ENCODE measurements at regions not wholly inside any gene's neighbourhood (a gene's known extent, or its start where the extent isn't known, plus 50 kb on each side); places are given as distances from the start of the nearest gene placed in this dataset.
"Not testable (repeated sequence)": the region's sequence is repeated elsewhere in the genome, so short reads cannot be mapped to it uniquely, and the experiment has no call there.

DNA sequence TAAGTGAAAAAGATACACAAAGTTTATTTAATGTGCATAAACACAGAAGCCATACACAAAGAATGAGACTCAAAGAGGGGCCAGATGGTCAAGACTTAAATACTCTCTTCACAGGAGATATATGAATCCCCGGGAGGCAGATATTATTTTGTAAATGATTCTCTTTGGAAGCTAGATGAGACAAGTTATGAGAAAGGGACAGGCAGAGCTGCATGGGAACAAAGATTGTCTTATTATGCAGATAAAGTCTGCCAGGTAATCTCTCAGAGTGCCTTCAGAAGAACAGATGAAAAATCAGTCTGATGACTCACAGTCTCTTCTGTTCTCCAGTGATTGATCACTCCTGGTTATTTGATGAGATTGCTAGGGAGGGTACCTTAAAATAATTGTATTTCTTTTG lies 89.0 kb downstream of the NAF1 start:
- no peak for DNase-seq

DNA sequence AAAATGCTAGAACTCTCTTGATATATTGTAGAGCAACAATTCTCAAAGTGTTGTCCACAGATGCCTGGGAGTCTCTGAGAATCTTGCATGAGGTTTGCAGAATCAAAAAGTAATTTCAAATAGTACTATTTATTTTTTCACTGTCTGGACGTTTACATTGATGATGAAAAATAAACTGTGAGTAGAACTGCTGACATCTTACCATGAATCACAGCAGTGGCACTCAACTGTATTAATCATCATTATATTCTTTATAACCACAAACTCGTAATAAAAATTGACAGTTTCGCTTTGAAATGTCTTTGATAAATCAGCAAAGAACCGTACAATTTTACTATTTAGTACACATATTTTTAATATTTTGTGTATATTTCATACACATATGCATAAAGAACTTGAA lies 94.5 kb downstream of the NAF1 start:
- no peak for DNase-seq

GRCh38 chr4:163071308-163071707 lies 95.4 kb downstream of the NAF1 start:
- no peak for DNase-seq

DNA sequence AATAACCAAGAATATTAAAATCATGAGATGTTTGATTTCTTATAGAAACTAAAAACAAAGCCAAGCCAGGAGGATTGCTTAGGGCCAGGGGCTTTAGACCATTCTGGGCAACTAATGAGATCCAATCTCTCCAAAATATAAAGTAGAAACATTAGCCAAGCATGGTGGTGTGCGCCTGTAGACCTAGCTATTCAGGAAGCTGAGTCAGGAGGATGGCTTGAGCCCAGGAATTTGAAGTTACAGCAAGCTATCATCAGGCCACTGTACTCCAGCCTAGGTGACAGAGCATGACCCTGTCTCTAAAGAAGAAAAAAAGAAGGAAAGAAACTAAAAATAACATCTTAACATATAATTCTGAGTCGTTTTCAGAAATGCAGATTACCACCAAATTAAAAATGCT lies 96.7 kb downstream of the NAF1 start:
- DNase-seq, result no peak

- DNase-seq, result no peak
These were observed 102.8 kb downstream of the NAF1 start for GRCh38 chr4:163063891-163064290.

- DNase-seq, result no peak
These were observed 118.2 kb downstream of the NAF1 start for GRCh38 chr4:163048447-163048846.

DNA sequence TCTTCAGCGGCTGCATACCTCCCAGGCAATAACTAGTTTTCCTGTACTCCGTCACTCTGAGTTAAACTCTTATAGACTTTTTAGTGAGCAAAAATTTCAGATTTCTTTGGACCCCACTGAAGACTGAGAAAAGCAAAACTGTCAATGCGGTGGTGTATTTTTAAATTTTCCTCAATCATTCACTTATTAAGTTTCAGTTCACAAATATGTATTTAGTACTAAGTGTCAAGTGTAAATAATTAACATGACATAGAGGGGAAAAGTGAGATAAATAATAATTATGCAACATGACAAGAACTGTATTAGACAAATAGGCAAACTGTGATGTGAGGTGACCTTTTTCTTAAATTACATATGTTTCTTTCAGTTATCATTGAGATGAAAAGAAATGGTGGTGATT lies 124.4 kb downstream of the NAF1 start:
- DNase-seq, result no peak

DNA sequence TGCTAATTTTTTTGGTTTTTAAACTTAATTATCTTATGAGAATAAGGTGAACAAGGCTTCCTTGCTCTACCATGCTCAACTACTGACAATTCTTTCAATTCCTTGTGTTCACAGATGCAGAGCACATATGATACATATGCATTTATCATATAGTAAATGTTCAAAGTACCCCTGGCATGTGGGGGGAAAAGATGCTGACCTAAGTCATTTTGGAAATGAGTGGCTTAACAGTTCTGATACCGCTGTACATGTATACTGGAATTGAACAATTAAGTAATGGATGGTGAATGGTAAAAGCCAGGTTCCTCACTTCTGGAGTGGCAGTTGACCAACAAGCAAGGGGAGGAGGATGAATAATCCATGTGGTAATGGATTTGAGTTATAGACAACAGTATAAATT lies 149.6 kb downstream of the NAF1 start:
- no peak for DNase-seq

- DNase-seq, result no peak
These were observed 153.9 kb downstream of the NAF1 start for GRCh38 chr4:163012816-163013215.

GRCh38 chr4:163003979-163004378 lies 162.7 kb downstream of the NAF1 start:
- no peak for DNase-seq

- no peak for DNase-seq
These were observed 178.2 kb downstream of the NAF1 start for GRCh38 chr4:162988530-162988929.

DNA sequence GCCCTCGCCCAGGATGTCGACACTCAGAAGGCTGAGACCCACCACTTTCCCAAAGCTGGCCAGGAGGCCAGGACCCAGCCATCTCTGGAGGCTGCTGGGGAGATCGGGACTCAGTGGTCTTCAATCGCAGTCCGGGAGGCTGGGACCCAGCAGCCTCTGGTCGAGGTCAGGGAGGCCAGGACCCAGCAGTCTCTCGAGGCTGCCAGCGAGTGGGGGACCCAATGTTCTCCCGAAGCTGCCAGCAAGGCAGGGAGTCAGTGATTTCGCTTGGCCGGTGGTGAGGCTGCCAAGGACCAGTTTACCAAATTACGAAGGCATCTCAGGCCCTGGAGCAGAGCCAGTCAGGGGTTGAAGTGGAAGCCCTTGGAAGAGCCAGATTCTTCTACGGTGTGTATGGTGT lies 181.6 kb downstream of the NAF1 start:
- DNase-seq, result no peak

DNA sequence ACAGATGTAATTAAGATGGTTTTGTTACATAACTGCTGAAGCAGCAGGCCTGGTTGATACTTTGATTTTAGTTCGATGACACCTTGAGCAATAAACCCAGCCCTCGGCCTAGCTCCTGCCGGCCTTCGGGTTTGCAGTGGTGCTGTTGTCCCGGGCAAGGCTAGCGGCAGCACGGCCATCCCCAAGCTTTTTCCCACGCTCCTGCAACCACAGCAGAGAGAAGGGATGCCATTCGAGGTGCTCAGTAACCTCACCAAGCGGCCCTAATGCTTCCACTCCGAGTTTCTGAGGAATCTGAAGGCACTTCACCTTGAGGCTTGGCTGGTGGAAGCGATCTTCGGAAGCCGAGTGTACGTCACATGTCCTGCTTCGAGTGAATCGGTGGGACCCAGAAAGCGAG lies 182.1 kb downstream of the NAF1 start:
- no peak for DNase-seq

DNA sequence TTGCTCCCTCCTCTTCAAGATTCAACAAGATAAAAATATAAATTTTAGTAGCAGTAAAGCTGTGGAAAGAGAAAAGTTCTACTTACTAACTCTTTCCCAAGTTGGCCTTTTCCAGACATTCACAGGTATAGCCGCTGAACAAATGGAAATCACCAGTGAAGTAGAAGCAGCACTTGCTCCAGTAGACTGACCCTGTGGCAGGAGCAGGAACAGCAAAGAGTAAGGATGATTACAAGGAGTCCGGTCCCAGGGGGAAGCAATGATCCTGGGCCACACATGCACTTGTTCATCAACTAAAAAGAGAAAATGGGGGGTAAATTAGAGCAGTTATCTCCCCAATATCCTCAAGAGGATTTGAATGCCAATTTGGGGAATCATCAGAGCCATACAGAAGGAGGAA lies 184.9 kb downstream of the NAF1 start:
- no peak for DNase-seq

- no peak for DNase-seq
These were observed 188.3 kb downstream of the NAF1 start for GRCh38 chr4:162978398-162978797.

GRCh38 chr4:162977788-162978187 lies 188.9 kb downstream of the NAF1 start:
- no peak for DNase-seq

DNA sequence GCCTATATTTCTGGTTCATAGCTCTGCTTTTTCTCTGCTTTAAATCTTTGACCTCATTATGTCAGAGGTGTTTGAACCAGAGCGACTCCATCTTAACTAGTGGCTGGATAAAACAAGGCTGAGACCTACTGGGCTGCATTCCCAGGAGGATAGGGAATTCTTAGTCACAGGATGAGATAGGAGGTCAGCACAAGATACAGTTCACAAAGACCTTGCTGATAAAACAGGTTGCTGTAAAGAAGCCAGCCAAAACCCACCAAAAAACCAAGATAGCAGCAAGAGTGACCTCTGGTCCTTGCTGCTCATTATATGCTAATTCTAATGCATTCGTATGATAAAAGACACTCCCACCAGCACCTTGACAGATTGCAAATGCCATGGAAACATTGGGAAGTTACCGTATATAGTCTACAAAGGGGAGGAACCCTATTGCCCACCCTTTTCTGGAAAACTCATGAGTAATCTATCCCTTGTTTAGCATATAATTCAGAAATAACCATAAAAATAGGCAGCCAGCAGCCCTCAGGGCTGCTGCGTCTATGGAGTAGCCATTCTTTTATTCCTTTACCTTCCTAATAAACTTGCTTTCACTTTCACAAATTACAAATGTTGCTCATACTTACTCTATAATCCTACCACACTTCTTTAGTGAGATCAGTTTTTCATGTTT lies 193.9 kb downstream of the NAF1 start:
- DNase-seq, result no peak

DNA sequence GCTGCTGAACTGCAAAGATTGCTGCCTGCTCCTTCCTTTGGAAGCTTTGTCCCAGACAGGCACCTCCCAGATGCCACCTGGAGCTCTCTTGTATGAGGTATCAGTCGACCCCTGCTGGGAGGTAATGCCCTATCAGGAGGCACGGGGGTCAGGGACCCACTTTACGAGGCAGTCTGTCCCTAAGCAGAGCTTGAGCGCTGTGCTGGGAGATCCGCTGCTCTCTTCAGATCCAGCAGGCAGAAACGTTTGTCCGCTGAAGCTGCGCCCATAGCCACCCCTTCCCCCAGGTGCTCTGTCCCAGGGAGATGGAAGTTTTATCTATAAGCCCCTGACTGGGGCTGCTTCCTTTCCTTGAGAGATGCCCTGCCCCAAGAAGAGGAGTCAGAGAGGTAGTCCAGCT lies 197.5 kb downstream of the NAF1 start:
- no peak for DNase-seq

DNA sequence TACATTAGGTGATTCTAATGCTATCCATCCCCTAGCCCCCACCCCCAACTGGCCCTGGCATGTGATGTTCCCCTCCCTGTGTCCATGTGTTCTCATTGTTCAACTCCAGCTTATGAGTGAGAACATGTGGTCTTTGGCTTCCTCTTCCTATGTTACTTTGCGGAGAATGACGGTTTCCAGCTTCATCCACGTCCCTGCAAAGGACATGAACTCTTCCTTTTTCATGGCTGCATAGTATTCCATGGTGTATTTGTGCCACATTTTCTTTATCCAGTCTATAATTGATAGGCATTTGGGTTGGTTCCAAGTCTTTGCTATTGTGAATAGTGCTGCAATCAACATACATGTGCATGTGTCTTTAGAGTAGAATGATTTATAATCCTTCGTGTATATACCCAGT lies 200.7 kb downstream of the NAF1 start:
- DNase-seq, result not testable (repeated sequence)

- no peak for DNase-seq
These were observed 207.6 kb downstream of the NAF1 start for GRCh38 chr4:162959046-162959445.

DNA sequence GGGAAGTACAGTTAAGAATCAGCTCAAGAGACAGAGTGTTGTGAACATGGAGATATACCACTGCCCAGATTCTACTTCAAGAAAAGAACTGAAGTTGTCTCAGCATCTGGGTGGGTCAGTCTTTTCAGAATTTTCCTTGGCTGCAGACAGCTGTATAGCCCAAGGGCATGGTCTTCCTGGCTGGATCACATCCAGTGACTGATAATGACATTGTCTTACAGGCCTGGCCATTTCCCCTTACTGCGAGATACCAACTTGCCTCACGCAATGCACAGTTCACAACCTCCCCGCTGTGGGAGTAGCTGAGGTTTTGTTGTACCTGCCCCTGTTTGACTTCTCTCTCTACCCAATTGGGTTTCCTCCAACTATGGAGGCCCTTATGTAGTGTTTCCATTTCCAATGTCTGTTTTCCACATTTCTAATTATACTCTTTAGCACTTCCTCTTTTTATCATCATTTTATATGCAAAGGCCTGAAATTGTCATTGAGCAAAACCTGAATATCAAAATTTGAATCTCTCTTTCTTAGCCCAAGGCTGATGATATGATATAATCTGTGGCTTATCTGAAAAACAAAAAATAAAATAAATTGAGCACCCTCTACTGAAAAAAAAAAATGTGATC lies 209.1 kb downstream of the NAF1 start:
- no peak for DNase-seq

DNA sequence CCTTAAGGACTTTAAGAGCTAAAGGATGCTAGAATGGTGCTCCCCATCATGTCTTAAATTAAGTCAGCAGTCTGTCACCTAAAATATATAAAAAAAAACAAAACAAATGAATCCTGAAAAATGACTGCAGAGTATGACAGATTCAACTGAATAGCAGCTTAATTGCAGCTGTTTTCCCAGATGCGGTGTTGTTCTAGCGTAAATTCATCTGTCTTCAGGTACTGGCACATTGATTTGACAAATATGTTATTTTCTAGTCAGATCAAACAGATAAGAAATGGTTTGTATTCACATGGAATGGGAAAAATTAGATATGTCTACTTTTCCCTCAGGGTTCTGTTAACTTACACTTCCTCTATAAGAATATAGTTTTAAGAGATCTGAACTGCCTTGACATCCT lies 211.7 kb downstream of the NAF1 start:
- DNase-seq, result no peak

GRCh38 chr4:162952232-162952631 lies 214.5 kb downstream of the NAF1 start:
- no peak for DNase-seq

- no peak for DNase-seq
These were observed 221.0 kb downstream of the NAF1 start for GRCh38 chr4:162945713-162946112.

DNA sequence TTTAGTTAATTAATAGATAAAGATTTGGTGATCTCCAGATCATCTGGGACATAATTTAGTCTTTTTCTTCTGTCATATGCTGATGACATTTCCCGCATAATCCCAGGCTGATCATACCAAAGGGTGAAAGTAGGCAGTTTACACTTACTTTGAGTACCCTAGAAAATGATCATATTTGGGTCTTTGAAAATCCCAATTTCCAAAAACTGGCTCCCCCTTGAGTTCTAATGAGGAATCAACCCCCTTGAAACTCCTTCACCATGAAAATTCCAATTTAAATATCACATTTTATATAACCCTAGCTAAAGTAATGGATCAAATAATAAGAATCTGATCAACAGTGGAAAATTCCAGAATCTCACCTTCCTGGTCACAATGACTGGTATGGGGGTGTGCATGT lies 223.4 kb downstream of the NAF1 start:
- DNase-seq, result no peak

Measured in cerebellar nuclear complex (tissue), 1 donor.